ENCODE measurements at regions not wholly inside any gene's neighbourhood (a gene's known extent, or its start where the extent isn't known, plus 50 kb on each side); places are given as distances from the start of the nearest gene placed in this dataset.

- ChIA-PET POLR2A (no interaction called here), CTCF (no interaction called here), RAD21 (ENCODE audit: low non-redundant PET in 1 of 2, low total read pairs in 2 of 2, uncharacterized antibody in 2 of 2, unreplicated experiment in 2 of 2) (no interaction called here)
- H3K4me1 ChIP-seq (ENCODE audit: control insufficient read depth in 1 of 2, insufficient read depth in 2 of 2, low read length in 2 of 2): no peaks in the 10 kb centered on the region
- no peak overlapping the region for H3K27ac ChIP-seq (ENCODE audit: low read depth, low read length)
- no peaks in the 10 kb centered on the region for H4K20me1 ChIP-seq (ENCODE audit: insufficient read depth)
- no peak overlapping the region for H2AFZ ChIP-seq (ENCODE audit: low read depth, low read length, poor library complexity, severe bottlenecking)
- H3K9ac ChIP-seq (ENCODE audit: low read length): no peak overlapping the region
- H3K4me3 ChIP-seq (replicated peaks in 1 of 2; ENCODE audit: low read depth in 1 of 2, low read length in 2 of 2): no peak overlapping the region
- intact Hi-C loops (cut with micrococcal nuclease): no loop called here
- H3K79me2 ChIP-seq (ENCODE audit: insufficient read depth, low read length): no peaks in the 10 kb centered on the region
- DNase-seq (ENCODE audit: low read depth, low spot score) (no peak), ATAC-seq (no peak)
- BruUV-seq (replicated peaks): no TSS peak
- TF ChIP-seq ZFX (IDR thresholded peaks at IDR 0.05) (no peak), FOSL1 (IDR thresholded peaks at IDR 0.05; ENCODE audit: low read depth) (no peak), JUND (IDR thresholded peaks at IDR 0.05) (no peak), ZNF274 (IDR thresholded peaks at IDR 0.05; ENCODE audit: low read depth, low read length) (no peak), TCF7L2 (IDR thresholded peaks at IDR 0.05; ENCODE audit: borderline replicate concordance, extremely low read depth, insufficient read depth, insufficient read length) (no peak), ZBTB33 (IDR thresholded peaks at IDR 0.05; ENCODE audit: extremely low read depth, insufficient replicate concordance, low read length) (no peak), EZH2 (IDR thresholded peaks at IDR 0.05) (no peak), SP1 (IDR thresholded peaks at IDR 0.05; ENCODE audit: low read depth) (no peak), CEBPB (IDR thresholded peaks at IDR 0.05; ENCODE audit: low read depth) (no peak), YY1 (IDR thresholded peaks at IDR 0.05; ENCODE audit: extremely low read depth, insufficient replicate concordance, low read depth, low read length) (no peak), SRF (IDR thresholded peaks at IDR 0.05; ENCODE audit: low read depth) (no peak), EGR1 (IDR thresholded peaks at IDR 0.05; ENCODE audit: low read depth) (no peak), POLR2AphosphoS5 (IDR thresholded peaks at IDR 0.05; ENCODE audit: low read depth, low read length) (no peak), CBX3 (IDR thresholded peaks at IDR 0.05; ENCODE audit: low read depth) (no peak), POLR2A (IDR thresholded peaks at IDR 0.05; ENCODE audit: borderline replicate concordance, extremely low read depth, insufficient read depth, insufficient read length) (no peak)
- TF ChIP-seq, protein P1, sequence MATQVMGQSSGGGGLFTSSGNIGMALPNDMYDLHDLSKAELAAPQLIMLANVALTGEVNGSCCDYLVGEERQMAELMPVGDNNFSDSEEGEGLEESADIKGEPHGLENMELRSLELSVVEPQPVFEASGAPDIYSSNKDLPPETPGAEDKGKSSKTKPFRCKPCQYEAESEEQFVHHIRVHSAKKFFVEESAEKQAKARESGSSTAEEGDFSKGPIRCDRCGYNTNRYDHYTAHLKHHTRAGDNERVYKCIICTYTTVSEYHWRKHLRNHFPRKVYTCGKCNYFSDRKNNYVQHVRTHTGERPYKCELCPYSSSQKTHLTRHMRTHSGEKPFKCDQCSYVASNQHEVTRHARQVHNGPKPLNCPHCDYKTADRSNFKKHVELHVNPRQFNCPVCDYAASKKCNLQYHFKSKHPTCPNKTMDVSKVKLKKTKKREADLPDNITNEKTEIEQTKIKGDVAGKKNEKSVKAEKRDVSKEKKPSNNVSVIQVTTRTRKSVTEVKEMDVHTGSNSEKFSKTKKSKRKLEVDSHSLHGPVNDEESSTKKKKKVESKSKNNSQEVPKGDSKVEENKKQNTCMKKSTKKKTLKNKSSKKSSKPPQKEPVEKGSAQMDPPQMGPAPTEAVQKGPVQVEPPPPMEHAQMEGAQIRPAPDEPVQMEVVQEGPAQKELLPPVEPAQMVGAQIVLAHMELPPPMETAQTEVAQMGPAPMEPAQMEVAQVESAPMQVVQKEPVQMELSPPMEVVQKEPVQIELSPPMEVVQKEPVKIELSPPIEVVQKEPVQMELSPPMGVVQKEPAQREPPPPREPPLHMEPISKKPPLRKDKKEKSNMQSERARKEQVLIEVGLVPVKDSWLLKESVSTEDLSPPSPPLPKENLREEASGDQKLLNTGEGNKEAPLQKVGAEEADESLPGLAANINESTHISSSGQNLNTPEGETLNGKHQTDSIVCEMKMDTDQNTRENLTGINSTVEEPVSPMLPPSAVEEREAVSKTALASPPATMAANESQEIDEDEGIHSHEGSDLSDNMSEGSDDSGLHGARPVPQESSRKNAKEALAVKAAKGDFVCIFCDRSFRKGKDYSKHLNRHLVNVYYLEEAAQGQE (IDR thresholded peaks at IDR 0.05; ENCODE audit: low read depth): no peak
- no peaks in the 10 kb centered on the region for H3K9me3 ChIP-seq (ENCODE audit: control insufficient read depth in 1 of 2, insufficient read depth in 1 of 2, low read depth in 1 of 2, low read length in 2 of 2)
- no peak overlapping the region for H3K4me2 ChIP-seq (ENCODE audit: low read length)
- H3K36me3 ChIP-seq (ENCODE audit: control insufficient read depth in 1 of 2, insufficient read depth in 2 of 2, low read length in 2 of 2): no peaks in the 10 kb centered on the region
- no peaks in the 10 kb centered on the region for H3K9me2 ChIP-seq (ENCODE audit: insufficient read depth)
- H3K27me3 ChIP-seq (ENCODE audit: insufficient read depth, low read length): peaks cover 94% of the 10 kb centered on the region
Observed at GRCh38 chr17:79342376-79342775, 267.8 kb downstream of the ENGASE start.
